ENCODE measurements at regions not wholly inside any gene's neighbourhood (a gene's known extent, or its start where the extent isn't known, plus 50 kb on each side); places are given as distances from the start of the nearest gene placed in this dataset.

GRCh38 chr9:119044806-119045205, 324.4 kb downstream of the BRINP1 start:
- no peak for DNase-seq

GRCh38 chr9:119047513-119048307, 321.5 kb downstream of the BRINP1 start:
- no peak for DNase-seq

- no peak for DNase-seq
These were observed 319.0 kb downstream of the BRINP1 start for GRCh38 chr9:119050281-119050680.

- no peak for DNase-seq
These were observed 316.8 kb downstream of the BRINP1 start for GRCh38 chr9:119052339-119053030.

GRCh38 chr9:119053070-119053469, 316.2 kb downstream of the BRINP1 start:
- DNase-seq: no peak

- DNase-seq: no peak
These were observed 308.4 kb downstream of the BRINP1 start for GRCh38 chr9:119060629-119061385.

GRCh38 chr9:119071636-119072035, 297.6 kb downstream of the BRINP1 start:
- DNase-seq: no peak

GRCh38 chr9:119074017-119074416, 295.2 kb downstream of the BRINP1 start:
- DNase-seq: peak; percentile 8

GRCh38 chr9:119078015-119078414, 291.2 kb downstream of the BRINP1 start:
- no peak for DNase-seq

- no peak for DNase-seq
These were observed 285.6 kb downstream of the BRINP1 start for GRCh38 chr9:119083673-119084072.

GRCh38 chr9:119086590-119086989, 282.6 kb downstream of the BRINP1 start:
- no peak for DNase-seq

GRCh38 chr9:119088002-119088547, 281.2 kb downstream of the BRINP1 start:
- DNase-seq: no peak

- no peak for DNase-seq
These were observed 278.2 kb downstream of the BRINP1 start for GRCh38 chr9:119091074-119091473.

GRCh38 chr9:119092125-119092524, 277.1 kb downstream of the BRINP1 start:
- no peak for DNase-seq

- DNase-seq: no peak
These were observed 275.1 kb downstream of the BRINP1 start for GRCh38 chr9:119094086-119094485.

GRCh38 chr9:119095072-119095471, 274.2 kb downstream of the BRINP1 start:
- DNase-seq: no peak

GRCh38 chr9:119101048-119101447, 268.2 kb downstream of the BRINP1 start:
- DNase-seq: no peak

GRCh38 chr9:119114681-119115080, 254.6 kb downstream of the BRINP1 start:
- DNase-seq: no peak
